Effector memory CD8-positive, alpha-beta T cell (primary cell): ENCODE measurements at regions not wholly inside any gene's neighbourhood (a gene's known extent, or its start where the extent isn't known, plus 50 kb on each side); places are given as distances from the start of the nearest gene placed in this dataset.

Experiments used
- ATAC-seq: fragments of 150-1000 bp; cut with Tn5 transposase; replicated peaks from 2 replicates; pipeline ENCODE4 v1.10.0; 2021; ENCODE audit warnings: mild to moderate bottlenecking, moderate library complexity
- DNase-seq, 3 experiments: peaks; one replicate each; pipeline ENCODE4 v3.0.0; 2021
- H3K27ac Mint-ChIP-seq, 2 donors: one replicate each; pipeline ENCODE4 v1.8.0; 2022; ENCODE audit warnings: mild to moderate bottlenecking in 2 of 2, mixed read lengths in 2 of 2, moderate library complexity in 2 of 2
- H3K27me3 Mint-ChIP-seq, 2 donors: one replicate each; pipeline ENCODE4 v1.8.0; 2022; ENCODE audit warnings: mixed read lengths in 2 of 2
- H3K36me3 Mint-ChIP-seq: one replicate; pipeline ENCODE4 v1.8.0; 2022; ENCODE audit warnings: mild to moderate bottlenecking, moderate library complexity, mixed read lengths; ENCODE audit not compliant: insufficient read depth
- H3K4me1 Mint-ChIP-seq, 2 donors: one replicate each; pipeline ENCODE4 v1.8.0; 2022; ENCODE audit warnings: low read depth in 2 of 2, mixed read lengths in 2 of 2
- H3K4me3 Mint-ChIP-seq, 2 donors: one replicate each; pipeline ENCODE4 v1.8.0; 2022; ENCODE audit warnings: mild to moderate bottlenecking in 2 of 2, mixed read lengths in 2 of 2, moderate library complexity in 2 of 2
- H3K9me3 Mint-ChIP-seq, 2 donors: one replicate each; pipeline ENCODE4 v1.8.0; 2022; ENCODE audit warnings: mixed read lengths in 2 of 2

DNA sequence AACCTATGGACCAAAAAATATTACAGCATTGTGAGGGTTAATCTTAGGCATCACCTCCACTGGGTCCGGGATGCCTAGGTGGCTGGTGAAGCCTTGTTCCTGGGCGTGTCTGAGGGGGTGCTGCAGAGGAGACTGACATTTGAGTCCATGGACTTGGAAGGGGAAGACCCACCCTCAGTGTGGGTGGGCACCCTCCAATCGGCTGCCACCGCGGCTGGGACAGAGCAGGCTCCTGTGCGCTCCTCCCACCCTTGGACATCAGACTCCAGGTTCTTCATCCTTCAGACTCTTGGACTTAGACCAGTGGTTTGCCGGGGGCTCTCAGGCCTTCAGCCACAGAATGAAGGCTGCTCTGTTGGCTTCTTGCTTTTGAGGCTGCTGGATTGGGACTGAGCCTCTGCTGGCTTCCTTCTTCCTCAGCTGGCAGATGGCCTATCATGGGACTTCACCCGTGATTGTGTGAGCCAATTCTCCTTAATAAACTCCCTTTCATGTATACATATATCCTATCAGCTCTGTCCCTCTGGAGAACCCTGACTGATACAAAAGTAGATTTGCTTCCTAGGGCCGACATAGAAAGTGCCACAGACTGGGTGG lies 113.1 kb downstream of the TTLL2 start:
- Mint-ChIP-seq H3K4me3 (no peak overlapping the region), H3K4me1 (no peaks in the 10 kb centered on the region), H3K36me3 (no peaks in the 10 kb centered on the region), H3K27ac (no peak overlapping the region), H3K27me3 (peaks cover 16 to 23% of the 10 kb centered on the region in 2 donors), H3K9me3 (no peaks in the 10 kb centered on the region)
- ATAC-seq (no peak), DNase-seq (no peak)

DNA sequence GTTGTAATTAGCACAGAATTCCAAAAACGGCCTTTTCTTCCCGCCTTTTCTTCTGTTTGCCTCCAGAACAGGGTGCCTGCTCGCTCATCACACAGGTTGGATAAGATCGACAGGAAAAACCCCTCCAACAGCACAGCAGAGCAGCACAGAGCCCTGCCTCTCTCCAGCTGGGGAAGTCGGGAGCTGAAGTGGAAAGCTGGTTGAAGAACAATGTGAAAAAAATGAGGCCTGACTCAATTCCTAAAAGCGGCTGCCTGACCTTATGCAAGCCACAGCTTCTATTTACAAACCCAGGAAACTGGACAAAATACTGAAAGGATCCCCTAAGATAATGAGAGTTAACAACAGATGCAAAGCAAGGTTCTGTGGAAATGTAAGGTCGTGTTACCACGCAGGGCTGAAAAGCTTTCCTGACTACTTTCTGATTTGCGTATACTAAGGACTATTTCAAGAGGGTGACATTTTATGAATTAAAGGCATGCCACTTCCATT lies 116.9 kb downstream of the TTLL2 start:
- DNase-seq (no peak), ATAC-seq (no peak)
- peaks cover 16 to 32% of the 10 kb centered on the region in 2 donors for H3K27me3 Mint-ChIP-seq
- H3K4me3 Mint-ChIP-seq, result no peak overlapping the region
- no peaks in the 10 kb centered on the region for H3K9me3 Mint-ChIP-seq
- H3K27ac Mint-ChIP-seq, result no peak overlapping the region
- no peaks in the 10 kb centered on the region for H3K4me1 Mint-ChIP-seq
- H3K36me3 Mint-ChIP-seq, result no peaks in the 10 kb centered on the region

DNA sequence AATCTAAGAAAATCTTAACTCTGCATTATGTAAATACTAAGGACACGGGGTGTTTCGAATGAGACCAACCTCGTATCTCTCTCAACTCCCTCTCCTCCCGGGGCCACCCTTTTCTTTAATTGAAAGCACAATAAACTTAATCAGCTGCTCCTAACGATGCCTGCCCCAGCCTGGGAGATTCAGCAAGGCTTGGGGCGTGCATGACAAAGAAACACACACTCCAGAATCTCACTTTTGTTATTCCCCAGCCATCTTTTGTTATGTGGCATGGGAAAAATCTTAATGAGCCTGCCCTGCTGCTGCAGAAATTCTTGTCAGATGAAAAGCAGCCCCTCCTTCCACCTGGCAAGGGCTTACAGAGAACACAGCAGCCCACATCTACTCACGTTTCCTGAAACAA lies 117.4 kb downstream of the TTLL2 start:
- Mint-ChIP-seq H3K27ac (no peak overlapping the region), H3K9me3 (no peaks in the 10 kb centered on the region), H3K27me3 (peaks cover 16 to 32% of the 10 kb centered on the region in 2 donors), H3K4me1 (no peaks in the 10 kb centered on the region), H3K36me3 (no peaks in the 10 kb centered on the region), H3K4me3 (no peak overlapping the region)
- ATAC-seq (no peak), DNase-seq (no peak)

DNA sequence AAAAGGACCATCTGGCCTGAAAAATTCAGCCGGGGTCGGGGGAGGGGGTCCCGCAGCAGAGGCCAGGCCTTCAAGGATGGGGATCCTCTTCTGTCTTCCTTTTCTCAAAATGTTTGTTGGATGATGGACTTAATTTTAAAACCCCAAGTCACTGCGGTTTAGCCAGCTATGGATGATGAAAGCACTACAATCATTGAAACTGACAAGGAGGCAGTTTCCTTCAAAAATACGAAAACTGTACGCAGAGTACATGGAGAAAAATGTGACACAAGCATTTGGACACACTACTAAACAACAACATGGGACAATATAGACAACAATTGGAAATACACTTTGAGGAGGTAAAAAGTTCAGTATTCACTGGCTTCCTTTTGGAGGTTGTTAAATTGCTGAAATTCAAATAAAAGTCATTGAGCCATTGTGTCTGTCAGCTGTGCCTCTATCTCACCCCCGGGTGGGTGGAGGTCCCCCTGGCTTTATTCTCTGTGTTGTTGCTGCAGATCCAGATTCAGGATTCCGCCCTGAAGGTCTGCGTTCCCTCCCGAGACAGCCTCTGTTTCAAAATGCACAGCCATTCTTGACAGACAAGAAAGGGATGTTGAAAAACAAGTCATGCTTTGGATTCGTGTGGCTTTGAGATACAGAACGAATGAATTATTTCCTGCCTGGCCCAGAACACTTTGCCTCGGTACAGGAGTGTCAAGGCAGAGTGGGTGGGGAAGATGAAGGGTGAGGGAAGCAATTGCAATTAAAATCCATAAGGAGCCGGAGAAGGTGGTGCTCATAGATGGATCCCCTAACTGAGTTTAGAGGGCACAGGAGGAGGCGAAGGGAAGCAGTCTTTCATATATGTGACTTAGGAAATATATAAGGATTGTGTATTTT lies 118.2 kb downstream of the TTLL2 start:
- Mint-ChIP-seq H3K9me3 (no peaks in the 10 kb centered on the region), H3K27me3 (peaks cover 15 to 31% of the 10 kb centered on the region in 2 donors), H3K4me1 (no peaks in the 10 kb centered on the region), H3K4me3 (no peak overlapping the region), H3K36me3 (no peaks in the 10 kb centered on the region), H3K27ac (no peak overlapping the region)
- DNase-seq (no peak), ATAC-seq (no peak)

DNA sequence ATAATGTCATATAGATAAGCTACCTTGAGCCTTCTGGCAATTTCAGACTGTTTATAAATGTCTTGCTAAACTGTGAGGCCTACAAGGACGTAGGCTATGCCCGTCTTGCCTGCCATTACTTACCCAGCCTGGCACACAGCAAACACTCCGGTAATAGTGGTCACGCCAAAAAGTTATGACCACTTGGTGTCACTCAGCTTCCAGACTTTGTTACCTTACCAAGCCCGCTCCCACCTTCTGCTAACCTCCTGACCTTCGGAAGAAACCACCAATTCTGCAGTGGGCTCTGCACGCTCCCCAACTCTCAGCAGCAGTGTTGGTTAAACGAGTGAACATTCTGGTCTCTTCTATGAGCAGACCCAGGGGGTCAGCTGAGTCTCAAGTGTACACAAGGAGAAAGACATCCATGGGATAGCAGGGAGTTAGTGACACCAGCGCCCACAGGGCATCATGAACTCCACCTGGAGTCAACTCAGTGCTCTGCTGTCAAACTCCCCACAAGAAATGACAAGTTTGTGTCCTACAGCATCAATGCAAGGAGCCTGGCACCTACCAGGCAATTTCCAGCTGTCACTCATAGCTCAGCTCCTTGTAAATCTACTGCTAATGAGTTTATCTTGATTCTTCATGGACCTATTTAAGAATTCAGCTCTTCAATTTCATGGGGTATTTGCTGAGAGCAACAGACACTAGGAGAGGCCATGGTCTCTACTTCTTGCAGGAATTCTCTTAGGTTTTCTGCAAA lies 119.9 kb downstream of the TTLL2 start:
- no peak overlapping the region for H3K27ac Mint-ChIP-seq
- no peaks in the 10 kb centered on the region for H3K9me3 Mint-ChIP-seq
- no peak overlapping the region for H3K4me3 Mint-ChIP-seq
- DNase-seq (no peak), ATAC-seq (no peak)
- H3K4me1 Mint-ChIP-seq, result no peaks in the 10 kb centered on the region
- H3K27me3 Mint-ChIP-seq, result peaks cover 0 to 14% of the 10 kb centered on the region in 2 donors
- H3K36me3 Mint-ChIP-seq, result no peaks in the 10 kb centered on the region

DNA sequence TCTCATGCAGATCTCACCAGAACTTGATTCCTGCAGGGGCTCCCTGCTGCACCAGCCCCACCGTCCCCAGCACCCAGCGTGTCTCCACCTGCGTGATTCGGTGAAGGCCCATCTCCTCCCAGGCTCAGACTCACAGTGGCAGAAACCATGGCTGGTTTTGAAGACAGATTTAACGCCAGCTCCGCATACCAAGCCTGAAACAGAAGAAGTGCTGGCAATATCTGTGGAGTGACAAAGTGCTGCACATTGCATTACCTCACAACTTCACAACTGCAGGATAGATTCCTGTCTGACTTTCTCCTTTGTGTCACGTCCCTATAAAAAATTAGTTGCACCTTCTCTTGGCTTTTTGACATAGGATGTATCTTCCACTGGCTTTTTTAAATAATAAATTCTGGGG lies 120.7 kb downstream of the TTLL2 start:
- Mint-ChIP-seq H3K4me1 (no peaks in the 10 kb centered on the region), H3K4me3 (no peak overlapping the region), H3K9me3 (no peaks in the 10 kb centered on the region), H3K36me3 (no peaks in the 10 kb centered on the region), H3K27me3 (peaks cover 0 to 9% of the 10 kb centered on the region in 2 donors), H3K27ac (peak overlapping the region in 1 of 2 donors; percentile 27)
- ATAC-seq (no peak), DNase-seq (no peak)

DNA sequence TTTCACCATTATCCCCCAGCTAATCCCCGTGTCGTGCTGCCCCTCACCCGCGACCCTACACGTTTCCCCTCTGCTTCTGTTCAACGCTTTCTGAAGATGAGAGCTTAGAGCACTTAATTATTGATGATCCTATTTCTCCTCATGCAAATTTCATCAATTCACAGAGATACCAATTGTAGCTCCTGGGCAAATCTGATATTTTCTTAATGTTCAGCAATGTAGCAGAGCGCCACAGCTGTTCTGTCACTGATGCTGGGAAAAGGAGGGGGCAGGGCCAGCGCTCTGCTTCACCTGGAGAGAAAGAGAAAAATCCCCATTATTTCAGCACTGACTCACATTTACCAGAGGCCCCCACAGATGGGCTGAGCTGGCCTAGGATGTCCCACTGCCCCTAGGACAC lies 121.2 kb downstream of the TTLL2 start:
- Mint-ChIP-seq H3K4me1 (no peaks in the 10 kb centered on the region), H3K4me3 (no peak overlapping the region), H3K27ac (peak overlapping the region in 1 of 2 donors; percentile 27), H3K27me3 (peaks cover 0 to 9% of the 10 kb centered on the region in 2 donors), H3K36me3 (no peaks in the 10 kb centered on the region), H3K9me3 (no peaks in the 10 kb centered on the region)
- no peak for ATAC-seq
- no peak for DNase-seq

DNA sequence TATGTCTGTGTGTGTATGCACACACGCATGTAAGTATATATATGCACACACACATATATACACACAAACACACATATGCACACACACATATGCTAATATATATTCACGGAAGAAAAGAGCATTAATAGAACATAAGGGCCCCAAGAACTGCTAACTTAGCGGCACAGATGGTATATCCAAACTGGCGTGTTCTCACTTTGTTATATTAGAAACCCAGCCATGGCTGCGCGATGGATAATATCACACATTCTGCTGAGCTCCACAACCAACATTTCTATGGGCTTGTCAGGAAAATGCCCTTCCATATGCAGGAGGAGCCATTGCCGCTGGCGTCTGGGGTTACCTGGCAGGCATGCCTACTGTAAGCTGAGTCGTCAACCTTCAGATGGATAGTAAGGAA lies 122.1 kb downstream of the TTLL2 start:
- no peaks in the 10 kb centered on the region for H3K36me3 Mint-ChIP-seq
- H3K27ac Mint-ChIP-seq, result no peak overlapping the region
- ATAC-seq, result no peak

DNA sequence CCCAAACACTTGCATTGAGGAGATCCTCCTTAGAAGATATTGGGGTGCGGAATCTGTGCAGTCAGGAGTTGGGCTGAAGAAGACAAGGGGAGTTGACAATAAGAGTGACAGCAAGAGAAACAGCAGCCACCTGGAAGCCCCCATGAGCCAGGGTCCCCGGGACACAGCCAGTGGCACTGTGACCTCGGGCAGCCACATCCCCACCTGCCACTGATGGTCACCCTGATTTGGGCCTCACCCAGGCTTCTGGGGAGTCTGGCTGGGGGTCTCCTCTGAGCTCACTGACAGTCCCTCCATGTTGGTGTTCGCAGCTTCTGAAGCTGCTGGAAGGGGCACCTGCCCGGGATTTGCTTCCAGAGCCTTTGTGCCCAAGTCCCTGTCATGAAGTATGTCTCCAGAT lies 123.5 kb downstream of the TTLL2 start:
- no peaks in the 10 kb centered on the region for H3K4me1 Mint-ChIP-seq
- ATAC-seq (no peak), DNase-seq (no peak)
- H3K9me3 Mint-ChIP-seq, result no peaks in the 10 kb centered on the region
- peaks cover 0 to 9% of the 10 kb centered on the region in 2 donors for H3K27me3 Mint-ChIP-seq
- no peak overlapping the region for H3K4me3 Mint-ChIP-seq
- no peak overlapping the region for H3K27ac Mint-ChIP-seq
- no peaks in the 10 kb centered on the region for H3K36me3 Mint-ChIP-seq

More for the DNA sequence above, 122.1 kb downstream of the TTLL2 start:
- DNase-seq, result no peak
- Mint-ChIP-seq H3K4me3 (no peak overlapping the region), H3K9me3 (no peaks in the 10 kb centered on the region), H3K27me3 (peaks cover 0 to 9% of the 10 kb centered on the region in 2 donors), H3K4me1 (no peaks in the 10 kb centered on the region)

DNA sequence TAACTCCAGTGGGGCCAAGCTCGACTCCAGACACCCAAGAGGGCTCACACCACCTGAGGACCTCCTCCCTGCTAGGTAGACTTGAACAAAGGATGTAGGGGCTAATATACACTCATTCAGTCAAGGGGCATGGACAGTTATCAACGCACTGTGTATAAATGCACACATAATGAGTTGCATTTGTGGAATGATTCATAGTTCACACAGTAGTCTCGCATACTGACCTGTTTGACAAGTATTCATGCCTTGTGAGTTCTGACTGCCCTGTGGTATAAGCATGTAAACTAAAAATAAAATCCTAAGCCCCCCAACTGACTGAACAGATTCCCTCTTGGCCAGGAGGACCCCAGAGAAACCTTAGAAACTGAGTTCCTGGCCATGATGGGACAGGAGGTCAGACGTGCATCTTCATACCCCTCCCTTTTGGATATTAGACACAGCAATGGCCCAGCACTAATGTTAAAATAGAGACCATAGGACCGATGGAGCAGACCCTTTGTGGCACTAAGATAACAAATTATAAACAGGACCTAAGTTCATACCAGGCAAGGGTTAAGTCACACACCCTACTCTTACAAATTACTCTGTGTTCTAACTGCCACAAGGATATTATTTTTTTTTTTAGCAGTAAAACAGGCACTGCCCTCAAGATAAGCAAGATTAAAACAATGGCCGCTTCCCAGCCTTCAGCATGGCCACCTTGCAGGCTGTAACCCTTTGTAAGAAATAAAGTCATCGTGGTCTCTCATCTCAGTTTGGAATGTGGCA lies 124.4 kb downstream of the TTLL2 start:
- ATAC-seq (no peak), DNase-seq (no peak)
- peaks cover 0 to 9% of the 10 kb centered on the region in 2 donors for H3K27me3 Mint-ChIP-seq
- no peaks in the 10 kb centered on the region for H3K36me3 Mint-ChIP-seq
- no peak overlapping the region for H3K4me3 Mint-ChIP-seq
- H3K9me3 Mint-ChIP-seq, result no peaks in the 10 kb centered on the region
- no peak overlapping the region for H3K27ac Mint-ChIP-seq
- no peaks in the 10 kb centered on the region for H3K4me1 Mint-ChIP-seq

DNA sequence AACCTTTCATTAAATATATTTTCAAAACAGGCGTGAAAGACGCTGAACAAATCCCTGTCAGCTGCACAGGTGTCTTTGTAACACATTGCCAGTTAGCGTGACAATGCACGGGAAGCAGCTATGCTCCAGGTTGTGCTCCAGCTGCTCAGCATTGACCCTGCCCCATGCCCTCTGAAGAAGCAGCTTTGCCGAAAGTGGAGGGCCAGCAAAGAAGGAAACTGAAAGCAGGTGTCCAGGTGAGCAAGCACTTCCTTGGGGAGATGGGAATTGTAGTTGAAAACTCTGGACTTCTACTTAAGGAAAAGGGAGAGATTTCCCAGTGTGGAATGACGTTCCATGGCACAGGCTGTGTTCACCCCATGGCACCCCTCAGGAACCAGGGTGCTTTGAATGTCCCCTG lies 125.7 kb downstream of the TTLL2 start:
- H3K9me3 Mint-ChIP-seq, result no peaks in the 10 kb centered on the region
- H3K4me1 Mint-ChIP-seq, result no peaks in the 10 kb centered on the region
- H3K27ac Mint-ChIP-seq, result no peak overlapping the region
- H3K4me3 Mint-ChIP-seq, result no peak overlapping the region
- no peaks in the 10 kb centered on the region for H3K36me3 Mint-ChIP-seq
- DNase-seq (no peak), ATAC-seq (no peak)
- peaks cover 0 to 9% of the 10 kb centered on the region in 2 donors for H3K27me3 Mint-ChIP-seq

DNA sequence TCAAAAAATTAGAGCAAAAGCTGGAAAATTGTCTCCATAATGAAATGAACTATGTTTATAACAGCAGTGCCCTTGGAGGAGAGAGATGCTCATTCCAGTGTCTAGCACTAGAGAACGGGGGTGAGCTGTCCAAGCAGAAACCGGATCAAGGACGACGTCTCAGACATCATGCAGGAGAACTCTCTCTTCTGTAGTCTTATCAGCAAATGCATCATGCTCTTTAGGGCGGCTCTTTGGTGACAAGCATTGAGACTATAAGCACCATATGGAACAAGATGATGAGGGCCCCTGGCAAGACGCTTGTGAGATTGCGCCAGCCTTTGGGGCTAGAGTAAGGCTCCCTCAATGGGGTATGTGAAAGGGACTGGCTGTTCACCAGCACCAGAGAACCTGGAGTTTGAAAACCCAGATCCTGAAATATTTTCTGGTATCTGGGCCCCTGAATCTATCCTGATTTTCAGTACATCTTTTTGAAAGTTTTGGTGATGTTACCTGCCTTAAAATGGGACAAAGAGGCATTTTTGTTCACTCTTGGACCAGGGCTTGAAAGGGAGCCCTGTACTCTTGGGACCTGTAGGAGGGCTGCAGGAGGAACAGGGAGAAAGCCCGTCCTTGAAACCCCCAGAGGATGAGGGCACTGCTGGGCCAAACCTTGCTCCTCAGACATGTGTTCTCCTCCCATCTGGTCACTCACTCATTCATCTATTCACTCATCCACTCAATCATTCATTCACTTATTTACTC lies 127.6 kb downstream of the TTLL2 start:
- DNase-seq, result no peak
- no peak overlapping the region for H3K4me3 Mint-ChIP-seq
- ATAC-seq, result no peak
- H3K36me3 Mint-ChIP-seq, result no peaks in the 10 kb centered on the region
- H3K27ac Mint-ChIP-seq, result no peak overlapping the region
- peaks cover 0 to 7% of the 10 kb centered on the region in 2 donors for H3K27me3 Mint-ChIP-seq
- no peaks in the 10 kb centered on the region for H3K4me1 Mint-ChIP-seq
- H3K9me3 Mint-ChIP-seq, result no peaks in the 10 kb centered on the region
